ENCODE measurements at regions not wholly inside any gene's neighbourhood (a gene's known extent, or its start where the extent isn't known, plus 50 kb on each side); places are given as distances from the start of the nearest gene placed in this dataset.

- DNase-seq, result no peak
These were observed 72.4 kb upstream of the IFNAR2 start for GRCh38 chr21:33157303-33157702.

GRCh38 chr21:33158654-33159053 is 71.1 kb upstream of the IFNAR2 start:
- no peak for DNase-seq

- DNase-seq, result no peak
These were observed 67.2 kb upstream of the IFNAR2 start for GRCh38 chr21:33162436-33162951.

- DNase-seq, result no peak
These were observed 60.9 kb upstream of the IFNAR2 start for GRCh38 chr21:33168886-33169285.

- DNase-seq, result no peak
These were observed 60.4 kb upstream of the IFNAR2 start for GRCh38 chr21:33169359-33169758.

GRCh38 chr21:33171616-33172169 is 58.0 kb upstream of the IFNAR2 start:
- no peak for DNase-seq

- no peak for DNase-seq
These were observed 55.0 kb upstream of the IFNAR2 start for GRCh38 chr21:33174756-33175155.

All from NCI-H774 (cell line).